ENCODE measurements at regions not wholly inside any gene's neighbourhood (a gene's known extent, or its start where the extent isn't known, plus 50 kb on each side); places are given as distances from the start of the nearest gene placed in this dataset. TPM values are rescaled to one million over a fixed set of nuclear protein-coding genes. Genes with fewer than 3 reads are reported as not detected.

Small RNAs in the stretch of these regions (small RNA-seq; reads per million reads assigned to genes)
- gene AL353752.1: not detected
- gene RF00568: not detected

Measured in skeletal muscle satellite cell (primary cell).